ENCODE measurements at regions not wholly inside any gene's neighbourhood (a gene's known extent, or its start where the extent isn't known, plus 50 kb on each side); places are given as distances from the start of the nearest gene placed in this dataset.

GRCh38 chr16:85180047-85180826, 68.0 kb upstream of the CIBAR2 start:
- no peak for FAIRE-seq
- no peak for DNase-seq (ENCODE audit: insufficient read length, low spot score)
- no peak for TF ChIP-seq SPI1 (IDR thresholded peaks at IDR 0.05; ENCODE audit: low read depth, low read length)
- no peak for TF ChIP-seq PAX5 (IDR thresholded peaks at IDR 0.05; ENCODE audit: insufficient read depth, low read length, severe bottlenecking)
- no peak for TF ChIP-seq POLR2AphosphoS5 (IDR thresholded peaks at IDR 0.05; ENCODE audit: low read depth, low read length)
- TF ChIP-seq TAF1 (IDR thresholded peaks at IDR 0.05; ENCODE audit: low read depth, low read length), result no peak
- TF ChIP-seq POLR2A (IDR thresholded peaks at IDR 0.05; ENCODE audit: low read depth, low read length), result no peak
- no peak for TF ChIP-seq POU2F2 (IDR thresholded peaks at IDR 0.05; ENCODE audit: low read depth, low read length)

GRCh38 chr16:85180827-85181738, 68.8 kb upstream of the CIBAR2 start:
- FAIRE-seq (no peak), DNase-seq (ENCODE audit: insufficient read length, low spot score) (no peak)
- TF ChIP-seq SPI1 (IDR thresholded peaks at IDR 0.05; ENCODE audit: low read depth, low read length) (no peak), PAX5 (IDR thresholded peaks at IDR 0.05; ENCODE audit: insufficient read depth, low read length, severe bottlenecking) (no peak)

GRCh38 chr16:85181739-85182129, 69.5 kb upstream of the CIBAR2 start:
- DNase-seq (ENCODE audit: insufficient read length, low spot score) (no peak), FAIRE-seq (no peak)
- TF ChIP-seq PAX5 (IDR thresholded peaks at IDR 0.05; ENCODE audit: insufficient read depth, low read length, severe bottlenecking) (no peak), POLR2A (IDR thresholded peaks at IDR 0.05; ENCODE audit: low read depth, low read length) (no peak), TAF1 (IDR thresholded peaks at IDR 0.05; ENCODE audit: low read depth, low read length) (no peak), POLR2AphosphoS5 (IDR thresholded peaks at IDR 0.05; ENCODE audit: low read depth, low read length) (no peak), SPI1 (IDR thresholded peaks at IDR 0.05; ENCODE audit: low read depth, low read length) (no peak), POU2F2 (IDR thresholded peaks at IDR 0.05; ENCODE audit: low read depth, low read length) (no peak)

GRCh38 chr16:85182286-85182685, 70.0 kb upstream of the CIBAR2 start:
- FAIRE-seq (no peak), DNase-seq (ENCODE audit: insufficient read length, low spot score) (no peak)
- TF ChIP-seq TAF1 (IDR thresholded peaks at IDR 0.05; ENCODE audit: low read depth, low read length), result no peak
- no peak for TF ChIP-seq POU2F2 (IDR thresholded peaks at IDR 0.05; ENCODE audit: low read depth, low read length)
- TF ChIP-seq POLR2A (IDR thresholded peaks at IDR 0.05; ENCODE audit: low read depth, low read length), result no peak
- no peak for TF ChIP-seq POLR2AphosphoS5 (IDR thresholded peaks at IDR 0.05; ENCODE audit: low read depth, low read length)
- TF ChIP-seq PAX5 (IDR thresholded peaks at IDR 0.05; ENCODE audit: insufficient read depth, low read length, severe bottlenecking), result no peak
- TF ChIP-seq SPI1 (IDR thresholded peaks at IDR 0.05; ENCODE audit: low read depth, low read length), result no peak

- FAIRE-seq (peak; percentile 73), DNase-seq (ENCODE audit: insufficient read length, low spot score) (no peak)
- TF ChIP-seq SPI1 (IDR thresholded peaks at IDR 0.05; ENCODE audit: low read depth, low read length) (no peak), POU2F2 (IDR thresholded peaks at IDR 0.05; ENCODE audit: low read depth, low read length) (no peak), PAX5 (IDR thresholded peaks at IDR 0.05; ENCODE audit: insufficient read depth, low read length, severe bottlenecking) (no peak), POLR2AphosphoS5 (IDR thresholded peaks at IDR 0.05; ENCODE audit: low read depth, low read length) (no peak), TAF1 (IDR thresholded peaks at IDR 0.05; ENCODE audit: low read depth, low read length) (no peak), POLR2A (IDR thresholded peaks at IDR 0.05; ENCODE audit: low read depth, low read length) (no peak)
Measured at GRCh38 chr16:85182774-85183173, 70.5 kb upstream of the CIBAR2 start.

GRCh38 chr16:85183564-85183963, 71.3 kb upstream of the CIBAR2 start:
- DNase-seq (ENCODE audit: insufficient read length, low spot score) (no peak), FAIRE-seq (no peak)
- TF ChIP-seq POLR2A (IDR thresholded peaks at IDR 0.05; ENCODE audit: low read depth, low read length) (no peak), TAF1 (IDR thresholded peaks at IDR 0.05; ENCODE audit: low read depth, low read length) (no peak), PAX5 (IDR thresholded peaks at IDR 0.05; ENCODE audit: insufficient read depth, low read length, severe bottlenecking) (no peak), POLR2AphosphoS5 (IDR thresholded peaks at IDR 0.05; ENCODE audit: low read depth, low read length) (no peak), SPI1 (IDR thresholded peaks at IDR 0.05; ENCODE audit: low read depth, low read length) (no peak), POU2F2 (IDR thresholded peaks at IDR 0.05; ENCODE audit: low read depth, low read length) (no peak)

- no peak for DNase-seq (ENCODE audit: insufficient read length, low spot score)
- no peak for TF ChIP-seq POU2F2 (IDR thresholded peaks at IDR 0.05; ENCODE audit: low read depth, low read length)
- no peak for TF ChIP-seq PAX5 (IDR thresholded peaks at IDR 0.05; ENCODE audit: insufficient read depth, low read length, severe bottlenecking)
- TF ChIP-seq TAF1 (IDR thresholded peaks at IDR 0.05; ENCODE audit: low read depth, low read length), result no peak
- TF ChIP-seq SPI1 (IDR thresholded peaks at IDR 0.05; ENCODE audit: low read depth, low read length), result no peak
- no peak for TF ChIP-seq POLR2A (IDR thresholded peaks at IDR 0.05; ENCODE audit: low read depth, low read length)
- TF ChIP-seq POLR2AphosphoS5 (IDR thresholded peaks at IDR 0.05; ENCODE audit: low read depth, low read length), result no peak
- FAIRE-seq, result no peak
Measured at GRCh38 chr16:85184404-85184803, 72.1 kb upstream of the CIBAR2 start.

GRCh38 chr16:85185303-85186100, 73.2 kb upstream of the CIBAR2 start:
- DNase-seq (ENCODE audit: insufficient read length, low spot score), result no peak
- TF ChIP-seq POLR2AphosphoS5 (IDR thresholded peaks at IDR 0.05; ENCODE audit: low read depth, low read length) (no peak), PAX5 (IDR thresholded peaks at IDR 0.05; ENCODE audit: insufficient read depth, low read length, severe bottlenecking) (no peak), SPI1 (IDR thresholded peaks at IDR 0.05; ENCODE audit: low read depth, low read length) (no peak), TAF1 (IDR thresholded peaks at IDR 0.05; ENCODE audit: low read depth, low read length) (no peak), POLR2A (IDR thresholded peaks at IDR 0.05; ENCODE audit: low read depth, low read length) (no peak), POU2F2 (IDR thresholded peaks at IDR 0.05; ENCODE audit: low read depth, low read length) (no peak)
- FAIRE-seq, result no peak

Measured in GM12891 (cell line).